GM21526 (cell line): ENCODE measurements at regions not wholly inside any gene's neighbourhood (a gene's known extent, or its start where the extent isn't known, plus 50 kb on each side); places are given as distances from the start of the nearest gene placed in this dataset.
"Not testable (repeated sequence)": the region's sequence is repeated elsewhere in the genome, so short reads cannot be mapped to it uniquely, and the experiment has no call there.

ENCODE experiments used
- ATAC-seq: cut with Tn5 transposase; IDR thresholded peaks from one replicate; pipeline ENCODE4 v1.9.1; 2021; ENCODE audit warnings: moderate library complexity; ENCODE audit not compliant: unreplicated experiment, low FRiP score

- no peak for ATAC-seq
Measured at GRCh38 chr6:20338156-20338555, 63.5 kb upstream of the E2F3 start.

GRCh38 chr6:20340068-20340848 is 61.4 kb upstream of the E2F3 start:
- ATAC-seq: no peak

- no peak for ATAC-seq
Measured at GRCh38 chr6:20341096-20341495, 60.6 kb upstream of the E2F3 start.

GRCh38 chr6:20341564-20341963 is 60.1 kb upstream of the E2F3 start:
- ATAC-seq: no peak

GRCh38 chr6:20346948-20347347 is 54.7 kb upstream of the E2F3 start:
- not testable (repeated sequence) for ATAC-seq

GRCh38 chr6:20348041-20348440 is 53.6 kb upstream of the E2F3 start:
- ATAC-seq: no peak

- ATAC-seq: no peak
Measured at GRCh38 chr6:20349225-20349624, 52.5 kb upstream of the E2F3 start.

- no peak for ATAC-seq
Measured at GRCh38 chr6:20350215-20350614, 51.5 kb upstream of the E2F3 start.

- ATAC-seq: no peak
Measured at GRCh38 chr6:20351534-20351933, 50.1 kb upstream of the E2F3 start.
